Muscle of arm (tissue), 1 donor: ENCODE measurements at regions not wholly inside any gene's neighbourhood (a gene's known extent, or its start where the extent isn't known, plus 50 kb on each side); places are given as distances from the start of the nearest gene placed in this dataset.

ENCODE experiments used
- DNase-seq: peaks from one replicate; pipeline ENCODE4 v3.0.0-alpha.2; 2013

GRCh38 chr16:8374586-8375231 lies 215.6 kb downstream of the TMEM114 start:
- no peak for DNase-seq

- no peak for DNase-seq
Observed at GRCh38 chr16:8373676-8374431, 216.5 kb downstream of the TMEM114 start.

GRCh38 chr16:8372141-8372540 lies 218.2 kb downstream of the TMEM114 start:
- DNase-seq = no peak

GRCh38 chr16:8370374-8371270 lies 219.7 kb downstream of the TMEM114 start:
- no peak for DNase-seq

- no peak for DNase-seq
Observed at GRCh38 chr16:8358937-8359336, 231.4 kb downstream of the TMEM114 start.

- no peak for DNase-seq
Observed at GRCh38 chr16:8355675-8356074, 234.6 kb downstream of the TMEM114 start.

GRCh38 chr16:8346294-8346693 lies 244.0 kb downstream of the TMEM114 start:
- peak; percentile 33 for DNase-seq

- no peak for DNase-seq
Observed at GRCh38 chr16:8342276-8342675, 248.0 kb downstream of the TMEM114 start.

- DNase-seq = no peak
Observed at GRCh38 chr16:8330761-8331160, 259.6 kb downstream of the TMEM114 start.

GRCh38 chr16:8326232-8326631 lies 264.1 kb downstream of the TMEM114 start:
- no peak for DNase-seq

GRCh38 chr16:8323153-8323552 lies 267.2 kb downstream of the TMEM114 start:
- no peak for DNase-seq

GRCh38 chr16:8320131-8320530 lies 270.2 kb downstream of the TMEM114 start:
- no peak for DNase-seq

GRCh38 chr16:8310816-8311215 lies 279.5 kb downstream of the TMEM114 start:
- DNase-seq = no peak

GRCh38 chr16:8310323-8310722 lies 280.0 kb downstream of the TMEM114 start:
- peak; percentile 41 for DNase-seq

GRCh38 chr16:8305201-8305600 lies 285.1 kb downstream of the TMEM114 start:
- no peak for DNase-seq

GRCh38 chr16:8299635-8300034 lies 290.7 kb downstream of the TMEM114 start:
- no peak for DNase-seq

- no peak for DNase-seq
Observed at GRCh38 chr16:8295513-8296237, 294.6 kb downstream of the TMEM114 start.

- DNase-seq = no peak
Observed at GRCh38 chr16:8293413-8293812, 296.9 kb downstream of the TMEM114 start.

- DNase-seq = no peak
Observed at GRCh38 chr16:8292271-8292670, 298.0 kb downstream of the TMEM114 start.

- no peak for DNase-seq
Observed at GRCh38 chr16:8286348-8286747, 304.0 kb downstream of the TMEM114 start.

GRCh38 chr16:8283195-8283594 lies 307.1 kb downstream of the TMEM114 start:
- peak; percentile 63 for DNase-seq

GRCh38 chr16:8278031-8278580 lies 312.2 kb downstream of the TMEM114 start:
- DNase-seq = no peak
